ENCODE measurements at regions not wholly inside any gene's neighbourhood (a gene's known extent, or its start where the extent isn't known, plus 50 kb on each side); places are given as distances from the start of the nearest gene placed in this dataset.

GRCh38 chr9:129391221-129391661 lies 213.2 kb upstream of the IER5L start:
- no peak overlapping the region for H3K4me3 ChIP-seq (replicated peaks; ENCODE audit: low read depth, low read length)
- TF ChIP-seq, protein P1, sequence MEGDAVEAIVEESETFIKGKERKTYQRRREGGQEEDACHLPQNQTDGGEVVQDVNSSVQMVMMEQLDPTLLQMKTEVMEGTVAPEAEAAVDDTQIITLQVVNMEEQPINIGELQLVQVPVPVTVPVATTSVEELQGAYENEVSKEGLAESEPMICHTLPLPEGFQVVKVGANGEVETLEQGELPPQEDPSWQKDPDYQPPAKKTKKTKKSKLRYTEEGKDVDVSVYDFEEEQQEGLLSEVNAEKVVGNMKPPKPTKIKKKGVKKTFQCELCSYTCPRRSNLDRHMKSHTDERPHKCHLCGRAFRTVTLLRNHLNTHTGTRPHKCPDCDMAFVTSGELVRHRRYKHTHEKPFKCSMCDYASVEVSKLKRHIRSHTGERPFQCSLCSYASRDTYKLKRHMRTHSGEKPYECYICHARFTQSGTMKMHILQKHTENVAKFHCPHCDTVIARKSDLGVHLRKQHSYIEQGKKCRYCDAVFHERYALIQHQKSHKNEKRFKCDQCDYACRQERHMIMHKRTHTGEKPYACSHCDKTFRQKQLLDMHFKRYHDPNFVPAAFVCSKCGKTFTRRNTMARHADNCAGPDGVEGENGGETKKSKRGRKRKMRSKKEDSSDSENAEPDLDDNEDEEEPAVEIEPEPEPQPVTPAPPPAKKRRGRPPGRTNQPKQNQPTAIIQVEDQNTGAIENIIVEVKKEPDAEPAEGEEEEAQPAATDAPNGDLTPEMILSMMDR (IDR thresholded peaks at IDR 0.05; ENCODE audit: low read depth, low read length, missing control alignments): no peak
- DNase-seq (ENCODE audit: extremely low read depth, low read depth): no peak

- no peak for DNase-seq (ENCODE audit: extremely low read depth, low read depth)
- TF ChIP-seq, protein P1 (IDR thresholded peaks at IDR 0.05; ENCODE audit: low read depth, low read length, missing control alignments): no peak
- H3K4me3 ChIP-seq (replicated peaks; ENCODE audit: low read depth, low read length): no peak overlapping the region
Measured at GRCh38 chr9:129390541-129390940, 212.5 kb upstream of the IER5L start.

- no peak for DNase-seq (ENCODE audit: extremely low read depth, low read depth)
- H3K4me3 ChIP-seq (replicated peaks; ENCODE audit: low read depth, low read length): no peak overlapping the region
- TF ChIP-seq, protein P1 (IDR thresholded peaks at IDR 0.05; ENCODE audit: low read depth, low read length, missing control alignments): no peak
Measured at GRCh38 chr9:129387822-129388221, 209.8 kb upstream of the IER5L start.

DNA sequence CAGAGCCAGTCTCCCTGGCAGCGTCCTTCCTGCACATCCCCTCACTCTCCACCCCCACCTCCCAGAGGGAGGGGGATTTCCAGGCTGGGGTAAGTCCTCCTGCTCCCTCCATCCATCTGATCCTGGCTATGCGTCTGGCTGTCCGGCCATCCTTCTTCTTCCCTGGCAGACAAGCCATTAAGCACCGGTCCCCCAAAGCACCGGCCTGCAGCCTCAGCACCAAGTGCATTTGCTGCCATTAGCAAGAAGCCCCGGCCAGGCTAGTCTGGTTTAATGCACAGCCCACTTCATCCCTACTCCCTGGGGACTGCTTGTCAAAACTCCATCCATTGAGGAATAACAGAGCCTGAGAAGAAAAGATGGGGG lies 208.7 kb upstream of the IER5L start:
- TF ChIP-seq, protein P1 (IDR thresholded peaks at IDR 0.05; ENCODE audit: low read depth, low read length, missing control alignments): no peak
- no peak overlapping the region for H3K4me3 ChIP-seq (replicated peaks; ENCODE audit: low read depth, low read length)

GRCh38 chr9:129385211-129385934 lies 207.3 kb upstream of the IER5L start:
- TF ChIP-seq, protein P1 (IDR thresholded peaks at IDR 0.05; ENCODE audit: low read depth, low read length, missing control alignments): no peak
- H3K4me3 ChIP-seq (replicated peaks; ENCODE audit: low read depth, low read length): no peak overlapping the region
- no peak for DNase-seq (ENCODE audit: extremely low read depth, low read depth)

More for the DNA sequence above, 208.7 kb upstream of the IER5L start:
- DNase-seq (ENCODE audit: extremely low read depth, low read depth): no peak

GRCh38 chr9:129384491-129385210 lies 206.6 kb upstream of the IER5L start:
- H3K4me3 ChIP-seq (replicated peaks; ENCODE audit: low read depth, low read length): no peak overlapping the region
- TF ChIP-seq, protein P1 (IDR thresholded peaks at IDR 0.05; ENCODE audit: low read depth, low read length, missing control alignments): no peak
- no peak for DNase-seq (ENCODE audit: extremely low read depth, low read depth)

All from HFF-Myc (cell line).